ENCODE measurements at regions not wholly inside any gene's neighbourhood (a gene's known extent, or its start where the extent isn't known, plus 50 kb on each side); places are given as distances from the start of the nearest gene placed in this dataset.

DNA sequence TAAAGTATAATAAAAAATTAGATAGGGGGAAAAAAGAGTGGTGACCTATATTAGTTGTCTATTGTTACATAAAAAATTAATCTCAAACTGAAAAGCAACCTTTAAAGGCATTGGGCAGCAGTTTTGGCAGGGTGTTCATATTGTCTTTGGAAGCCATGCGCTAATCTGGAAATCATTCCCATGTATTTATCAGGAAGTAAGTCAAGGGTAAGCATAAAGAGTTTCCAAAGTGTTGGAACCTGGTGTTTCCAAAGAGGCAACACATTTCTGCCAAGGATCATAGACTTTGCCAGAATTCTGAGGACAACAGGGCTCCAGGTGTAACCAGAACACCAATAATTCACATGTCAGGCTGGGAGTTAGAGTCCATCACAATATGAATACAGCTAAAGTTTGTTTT lies 55.7 kb upstream of the EGFR start:
- Histone ChIP-seq H3K4me3 (no peak overlapping the region), H3K9me3 (no peaks in the 10 kb centered on the region)

DNA sequence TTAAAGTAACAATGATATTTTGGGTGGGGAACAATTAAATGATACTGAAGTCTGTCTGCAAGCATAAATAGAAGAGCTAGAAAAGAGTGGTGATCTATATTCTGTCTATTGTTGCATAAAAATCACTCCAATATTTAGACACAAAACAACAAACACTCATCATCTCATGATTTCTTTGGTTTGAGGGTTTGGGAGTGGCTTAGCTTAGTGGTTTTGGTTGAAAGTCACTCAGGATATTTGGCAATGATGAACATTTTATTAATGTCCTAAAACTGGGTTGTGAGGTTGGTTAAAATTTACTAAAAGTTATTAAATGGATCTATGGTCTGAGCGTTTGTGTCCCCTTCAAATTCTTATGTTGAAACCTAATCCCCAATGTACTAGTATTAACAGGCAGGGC lies 54.7 kb upstream of the EGFR start:
- TF ChIP-seq, protein P1, sequence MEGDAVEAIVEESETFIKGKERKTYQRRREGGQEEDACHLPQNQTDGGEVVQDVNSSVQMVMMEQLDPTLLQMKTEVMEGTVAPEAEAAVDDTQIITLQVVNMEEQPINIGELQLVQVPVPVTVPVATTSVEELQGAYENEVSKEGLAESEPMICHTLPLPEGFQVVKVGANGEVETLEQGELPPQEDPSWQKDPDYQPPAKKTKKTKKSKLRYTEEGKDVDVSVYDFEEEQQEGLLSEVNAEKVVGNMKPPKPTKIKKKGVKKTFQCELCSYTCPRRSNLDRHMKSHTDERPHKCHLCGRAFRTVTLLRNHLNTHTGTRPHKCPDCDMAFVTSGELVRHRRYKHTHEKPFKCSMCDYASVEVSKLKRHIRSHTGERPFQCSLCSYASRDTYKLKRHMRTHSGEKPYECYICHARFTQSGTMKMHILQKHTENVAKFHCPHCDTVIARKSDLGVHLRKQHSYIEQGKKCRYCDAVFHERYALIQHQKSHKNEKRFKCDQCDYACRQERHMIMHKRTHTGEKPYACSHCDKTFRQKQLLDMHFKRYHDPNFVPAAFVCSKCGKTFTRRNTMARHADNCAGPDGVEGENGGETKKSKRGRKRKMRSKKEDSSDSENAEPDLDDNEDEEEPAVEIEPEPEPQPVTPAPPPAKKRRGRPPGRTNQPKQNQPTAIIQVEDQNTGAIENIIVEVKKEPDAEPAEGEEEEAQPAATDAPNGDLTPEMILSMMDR (IDR thresholded peaks at IDR 0.05) = no peak
- no peak overlapping the region for H3K27ac ChIP-seq
- intact Hi-C loops (cut with DNase I) = no loop called here
- no peak for DNase-seq
- H3K36me3 ChIP-seq = no peaks in the 10 kb centered on the region
- H3K27me3 ChIP-seq = no peaks in the 10 kb centered on the region
- no peak overlapping the region for H3K4me3 ChIP-seq
- no peaks in the 10 kb centered on the region for H3K9me3 ChIP-seq
- H3K9ac ChIP-seq (ENCODE audit: low read depth in 2 of 2, low read length in 2 of 2) = no peak overlapping the region
- H3K4me1 ChIP-seq = no peaks in the 10 kb centered on the region

More for the DNA sequence above, 55.7 kb upstream of the EGFR start:
- H3K27ac ChIP-seq = no peak overlapping the region
- intact Hi-C loops (cut with DNase I) = no loop called here
- no peaks in the 10 kb centered on the region for H3K27me3 ChIP-seq
- no peak overlapping the region for H3K9ac ChIP-seq (ENCODE audit: low read depth in 2 of 2, low read length in 2 of 2)
- DNase-seq = no peak
- H3K4me1 ChIP-seq = no peaks in the 10 kb centered on the region
- H3K36me3 ChIP-seq = no peaks in the 10 kb centered on the region
- TF ChIP-seq, protein P1 (IDR thresholded peaks at IDR 0.05) = no peak

DNA sequence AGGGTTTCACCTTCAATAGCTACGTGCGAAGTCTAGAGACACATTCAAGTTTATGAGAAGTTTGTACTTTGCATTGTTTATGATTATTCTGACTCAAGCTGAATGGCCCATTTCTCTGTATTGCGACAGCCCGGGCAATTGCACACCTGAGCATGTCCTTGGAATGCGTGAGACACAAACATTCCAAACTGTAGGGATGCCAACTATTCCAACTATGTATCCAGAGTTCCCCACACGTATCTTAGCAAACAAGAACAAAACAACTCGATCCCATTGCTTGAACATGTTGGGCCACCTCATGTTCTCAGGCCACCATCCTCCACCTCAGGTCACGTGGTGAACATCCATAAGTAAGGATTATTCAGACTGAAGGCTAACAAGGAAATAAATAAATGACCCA lies 51.4 kb upstream of the EGFR start:
- H3K4me1 ChIP-seq = no peaks in the 10 kb centered on the region
- H3K4me3 ChIP-seq = no peak overlapping the region
- TF ChIP-seq, protein P1 (IDR thresholded peaks at IDR 0.05) = no peak
- no peak for DNase-seq
- no peaks in the 10 kb centered on the region for H3K9me3 ChIP-seq
- H3K36me3 ChIP-seq = no peaks in the 10 kb centered on the region
- no peak overlapping the region for H3K27ac ChIP-seq
- no peak overlapping the region for H3K9ac ChIP-seq (ENCODE audit: low read depth in 2 of 2, low read length in 2 of 2)
- no peaks in the 10 kb centered on the region for H3K27me3 ChIP-seq
- intact Hi-C loops (cut with DNase I) = no loop called here

DNA sequence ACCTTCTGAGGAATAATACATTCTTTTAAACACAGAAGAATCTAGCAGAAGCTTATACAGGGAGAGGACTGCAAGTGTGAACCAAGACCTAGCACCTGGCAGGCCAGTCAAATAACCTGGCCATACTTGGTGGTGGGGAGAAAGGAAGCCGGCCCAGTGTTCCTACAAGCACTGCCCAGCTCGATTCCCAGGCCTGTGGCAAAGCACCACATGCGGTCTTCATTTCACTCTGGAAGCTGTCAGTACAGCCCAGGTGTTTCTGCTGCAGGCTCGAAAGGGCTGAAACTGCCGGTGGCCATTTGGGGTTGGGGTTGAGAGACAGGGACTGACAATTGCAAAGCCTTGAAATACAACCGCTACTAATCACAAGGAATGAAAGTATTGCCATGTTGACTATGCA lies 50.8 kb upstream of the EGFR start:
- no peak for DNase-seq
- Histone ChIP-seq H3K9ac (ENCODE audit: low read depth in 2 of 2, low read length in 2 of 2) (no peak overlapping the region), H3K36me3 (no peaks in the 10 kb centered on the region), H3K27me3 (no peaks in the 10 kb centered on the region), H3K4me3 (no peak overlapping the region), H3K27ac (no peak overlapping the region), H3K4me1 (no peaks in the 10 kb centered on the region), H3K9me3 (no peaks in the 10 kb centered on the region)
- intact Hi-C loops (cut with DNase I) = no loop called here
- TF ChIP-seq, protein P1 (IDR thresholded peaks at IDR 0.05) = no peak
